ENCODE measurements at regions not wholly inside any gene's neighbourhood (a gene's known extent, or its start where the extent isn't known, plus 50 kb on each side); places are given as distances from the start of the nearest gene placed in this dataset.

GRCh38 chr2:155215037-155215707 lies 516.7 kb downstream of the KCNJ3 start:
- no peak for TF ChIP-seq POLR2A (IDR thresholded peaks at IDR 0.05)
- TF ChIP-seq, protein P1, sequence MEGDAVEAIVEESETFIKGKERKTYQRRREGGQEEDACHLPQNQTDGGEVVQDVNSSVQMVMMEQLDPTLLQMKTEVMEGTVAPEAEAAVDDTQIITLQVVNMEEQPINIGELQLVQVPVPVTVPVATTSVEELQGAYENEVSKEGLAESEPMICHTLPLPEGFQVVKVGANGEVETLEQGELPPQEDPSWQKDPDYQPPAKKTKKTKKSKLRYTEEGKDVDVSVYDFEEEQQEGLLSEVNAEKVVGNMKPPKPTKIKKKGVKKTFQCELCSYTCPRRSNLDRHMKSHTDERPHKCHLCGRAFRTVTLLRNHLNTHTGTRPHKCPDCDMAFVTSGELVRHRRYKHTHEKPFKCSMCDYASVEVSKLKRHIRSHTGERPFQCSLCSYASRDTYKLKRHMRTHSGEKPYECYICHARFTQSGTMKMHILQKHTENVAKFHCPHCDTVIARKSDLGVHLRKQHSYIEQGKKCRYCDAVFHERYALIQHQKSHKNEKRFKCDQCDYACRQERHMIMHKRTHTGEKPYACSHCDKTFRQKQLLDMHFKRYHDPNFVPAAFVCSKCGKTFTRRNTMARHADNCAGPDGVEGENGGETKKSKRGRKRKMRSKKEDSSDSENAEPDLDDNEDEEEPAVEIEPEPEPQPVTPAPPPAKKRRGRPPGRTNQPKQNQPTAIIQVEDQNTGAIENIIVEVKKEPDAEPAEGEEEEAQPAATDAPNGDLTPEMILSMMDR (IDR thresholded peaks at IDR 0.05): no peak
